ENCODE measurements at regions not wholly inside any gene's neighbourhood (a gene's known extent, or its start where the extent isn't known, plus 50 kb on each side); places are given as distances from the start of the nearest gene placed in this dataset.

GRCh38 chr7:41247143-41247865 is 455.6 kb downstream of the INHBA start:
- Histone ChIP-seq H3K27me3 (ENCODE audit: insufficient read depth, low read length) (no peaks in the 10 kb centered on the region), H3T11ph (ENCODE audit: low read length) (no peak overlapping the region), H3K27ac (ENCODE audit: insufficient read length, low read depth, low read length) (no peak overlapping the region), H2BK20ac (ENCODE audit: low read depth, low read length, poor library complexity, severe bottlenecking) (no peak overlapping the region), H3K23ac (ENCODE audit: insufficient read length, low read depth, low read length) (no peak overlapping the region), H3K79me1 (ENCODE audit: insufficient read depth, low read depth, low read length, poor library complexity, severe bottlenecking) (no peaks in the 10 kb centered on the region), H2BK5ac (ENCODE audit: insufficient read length, low read length) (no peak overlapping the region), H3K4me2 (ENCODE audit: insufficient read depth, insufficient read length, low read length) (no peak overlapping the region), H3K9me3 (ENCODE audit: control insufficient read depth, low read depth, low read length) (no peaks in the 10 kb centered on the region), H2BK15ac (ENCODE audit: low read depth, low read length) (no peak overlapping the region), H3K4me1 (ENCODE audit: insufficient read depth, low read length) (no peaks in the 10 kb centered on the region), H4K91ac (ENCODE audit: insufficient read length, low read depth, low read length) (no peak overlapping the region), H4K8ac (replicated peaks; ENCODE audit: insufficient read length, low read depth, low read length) (no peak overlapping the region), H4K20me1 (ENCODE audit: control insufficient read depth, insufficient read depth, insufficient read length) (no peaks in the 10 kb centered on the region), H3K18ac (ENCODE audit: insufficient read length, low read depth, low read length) (no peak overlapping the region), H3K56ac (ENCODE audit: insufficient read length, low read depth, low read length) (no peak overlapping the region), H4K5ac (ENCODE audit: insufficient read length, low read depth, low read length) (no peak overlapping the region), H2BK120ac (ENCODE audit: low read depth, low read length, poor library complexity, severe bottlenecking) (no peak overlapping the region), H3K23me2 (ENCODE audit: insufficient read length, low read depth, low read length, poor library complexity, severe bottlenecking) (no peaks in the 10 kb centered on the region), H2AFZ (ENCODE audit: low read length) (no peak overlapping the region), H3K79me2 (ENCODE audit: insufficient read depth, low read length) (no peaks in the 10 kb centered on the region), H3K9ac (ENCODE audit: extremely low read depth, insufficient read length, low read length) (no peak overlapping the region), H3K4ac (ENCODE audit: low read depth, low read length) (no peak overlapping the region), H3K14ac (ENCODE audit: insufficient read depth, low read length) (no peak overlapping the region), H2AK5ac (ENCODE audit: insufficient read length, low read length) (no peak overlapping the region), H2BK12ac (ENCODE audit: insufficient read length, low read depth, low read length) (no peak overlapping the region)
- Mint-ChIP-seq H3K27ac (no peak overlapping the region), H3K36me3 (ENCODE audit: insufficient read depth in 1 of 3, low read depth in 3 of 3) (peaks cover 0 to 5% (median 0%) of the 10 kb centered on the region in 3 experiments; a peak in 2 of 7 replicates), H3K4me3 (no peak overlapping the region), H3K4me1 (peaks cover 2% of the 10 kb centered on the region in 2 experiments), H3K27me3 (ENCODE audit: low read depth) (peaks cover 5% of the 10 kb centered on the region; the same call in 1 of the 2 replicates), H3K9me3 (peaks cover 7 to 11% of the 10 kb centered on the region in 2 experiments; a peak in 3 of 5 replicates)
- no peak for DNase-seq
- TF ChIP-seq CTCF (conservative IDR thresholded peaks at IDR 0.05) = no peak
- no CpG with 5 or more reads among the region's 5 CpGs for WGBS (ENCODE audit: extremely low coverage, insufficient read length, low lambda C conversion rate)

Measured in H9 (cell line).